Activated CD4-positive, alpha-beta T cell treated with anti-CD3 and anti-CD28 coated beads, Interleukin-2, amount 50 U/mL, for 1 hour (primary cell): ENCODE measurements at regions not wholly inside any gene's neighbourhood (a gene's known extent, or its start where the extent isn't known, plus 50 kb on each side); places are given as distances from the start of the nearest gene placed in this dataset.
"Not testable (repeated sequence)": the region's sequence is repeated elsewhere in the genome, so short reads cannot be mapped to it uniquely, and the experiment has no call there.

ENCODE experiments used
- DNase-seq: peaks from one replicate; pipeline ENCODE4 v3.0.0-alpha.2; 2020

GRCh38 chr12:124669271-124669721, 101.9 kb upstream of the NCOR2 start:
- DNase-seq: not testable (repeated sequence)

GRCh38 chr12:124668602-124669001, 101.2 kb upstream of the NCOR2 start:
- no peak for DNase-seq

GRCh38 chr12:124667506-124668326, 100.3 kb upstream of the NCOR2 start:
- DNase-seq: no peak

GRCh38 chr12:124666722-124667259, 99.4 kb upstream of the NCOR2 start:
- DNase-seq: no peak

GRCh38 chr12:124665511-124665910, 98.1 kb upstream of the NCOR2 start:
- DNase-seq: no peak

GRCh38 chr12:124664395-124665111, 97.1 kb upstream of the NCOR2 start:
- DNase-seq: no peak

- DNase-seq: no peak
Observed at GRCh38 chr12:124663771-124664366, 96.5 kb upstream of the NCOR2 start.

GRCh38 chr12:124663206-124663605, 95.8 kb upstream of the NCOR2 start:
- DNase-seq: no peak

- DNase-seq: no peak
Observed at GRCh38 chr12:124661341-124661740, 93.9 kb upstream of the NCOR2 start.

GRCh38 chr12:124660851-124661250, 93.4 kb upstream of the NCOR2 start:
- no peak for DNase-seq

GRCh38 chr12:124658806-124659402, 91.5 kb upstream of the NCOR2 start:
- no peak for DNase-seq

GRCh38 chr12:124658302-124658701, 90.9 kb upstream of the NCOR2 start:
- DNase-seq: no peak

GRCh38 chr12:124656947-124657434, 89.6 kb upstream of the NCOR2 start:
- no peak for DNase-seq

- no peak for DNase-seq
Observed at GRCh38 chr12:124655698-124656516, 88.5 kb upstream of the NCOR2 start.

- DNase-seq: no peak
Observed at GRCh38 chr12:124655048-124655697, 87.8 kb upstream of the NCOR2 start.

- no peak for DNase-seq
Observed at GRCh38 chr12:124654666-124655047, 87.2 kb upstream of the NCOR2 start.

- DNase-seq: no peak
Observed at GRCh38 chr12:124653169-124653931, 85.9 kb upstream of the NCOR2 start.

GRCh38 chr12:124652661-124653060, 85.2 kb upstream of the NCOR2 start:
- DNase-seq: no peak

GRCh38 chr12:124651516-124652273, 84.3 kb upstream of the NCOR2 start:
- DNase-seq: no peak

GRCh38 chr12:124650912-124651311, 83.5 kb upstream of the NCOR2 start:
- no peak for DNase-seq
